GM20000 (cell line): ENCODE measurements at regions not wholly inside any gene's neighbourhood (a gene's known extent, or its start where the extent isn't known, plus 50 kb on each side); places are given as distances from the start of the nearest gene placed in this dataset.
"Not testable (repeated sequence)": the region's sequence is repeated elsewhere in the genome, so short reads cannot be mapped to it uniquely, and the experiment has no call there.

Source experiments
- DNase-seq: peaks from one replicate; pipeline ENCODE4 v3.0.0; 2012; ENCODE audit warnings: low spot score
- CTCF ChIP-seq: IDR thresholded peaks from 2 replicates; pipeline ENCODE4 v1.5.1; 2012; ENCODE audit warnings: mild to moderate bottlenecking, control low read depth; ENCODE audit errors: extremely low read depth, missing control alignments

- no peak for TF ChIP-seq CTCF
- DNase-seq = no peak
These were observed 475.7 kb downstream of the CCER1 start for GRCh38 chr12:90479237-90479636.

GRCh38 chr12:90473831-90474230 lies 481.1 kb downstream of the CCER1 start:
- no peak for TF ChIP-seq CTCF
- DNase-seq = no peak

- TF ChIP-seq CTCF = no peak
- no peak for DNase-seq
These were observed 494.3 kb downstream of the CCER1 start for GRCh38 chr12:90460681-90461080.

- DNase-seq = no peak
- TF ChIP-seq CTCF = no peak
These were observed 498.7 kb downstream of the CCER1 start for GRCh38 chr12:90456248-90456647.

- DNase-seq = no peak
These were observed 499.2 kb downstream of the CCER1 start for GRCh38 chr12:90455756-90456155.

GRCh38 chr12:90449611-90450010 lies 505.4 kb downstream of the CCER1 start:
- DNase-seq = no peak
- TF ChIP-seq CTCF = no peak

More at GRCh38 chr12:90455756-90456155, 499.2 kb downstream of the CCER1 start:
- no peak for TF ChIP-seq CTCF

- not testable (repeated sequence) for DNase-seq
These were observed 511.5 kb downstream of the CCER1 start for GRCh38 chr12:90443466-90443865.

GRCh38 chr12:90441431-90441830 lies 513.5 kb downstream of the CCER1 start:
- no peak for DNase-seq
- no peak for TF ChIP-seq CTCF
